Endothelial cell of umbilical vein (primary cell): ENCODE measurements at regions not wholly inside any gene's neighbourhood (a gene's known extent, or its start where the extent isn't known, plus 50 kb on each side); places are given as distances from the start of the nearest gene placed in this dataset.

ENCODE experiments used
- BruUV-seq: library from RNA; stranded (reverse); fragments of 400-500 nt; replicated peaks from 2 replicates; lab custom pipeline; 2021; lab: Mats Ljungman, UMichigan
- CTCF ChIA-PET: fragments of 300-600, 350-600 bp; sonication (Branson Sonifier 250); formaldehyde crosslinking; loops from one replicate; lab custom pipeline; 2021; ENCODE audit warnings: antibody characterized with exemption, inconsistent platforms; lab: Charles Lee
- POLR2A ChIA-PET: fragments of 300-600, 350-600 bp; sonication (Branson Sonifier 250); formaldehyde crosslinking; loops from one replicate; lab custom pipeline; 2021; ENCODE audit warnings: antibody characterized with exemption, inconsistent platforms; lab: Charles Lee
- DNase-seq: peaks from one replicate; pipeline ENCODE4 v3.0.0-alpha.2; 2011; ENCODE audit warnings: low read depth, low spot score
- FAIRE-seq: peaks from 2 replicates; lab custom pipeline; 2011; peaks lifted over from hg19 to GRCh38; lab: Jason Lieb, UNC
- H2AFZ ChIP-seq: 2 replicates; pipeline ENCODE4 v1.6.0; 2012; ENCODE audit warnings: low read depth, low read length, control low read depth, inconsistent platforms
- H3K27ac ChIP-seq: 2 replicates; pipeline ENCODE4 v1.5.1; 2011; ENCODE audit warnings: low read depth, mild to moderate bottlenecking, control low read depth, low read length, moderate library complexity; ENCODE audit not compliant: insufficient read depth
- H3K27me3 ChIP-seq, 2 experiments: 2 replicates each; pipeline versions ENCODE4 v1.6.0 to v1.6.1; 2011; ENCODE audit warnings: low read length in 2 of 2, mixed read lengths in 1 of 2; ENCODE audit not compliant: control insufficient read depth in 2 of 2, insufficient read depth in 2 of 2
- H3K36me3 ChIP-seq, 2 experiments: 2 replicates in 1 of 2; 3 replicates in 1 of 2; pipeline ENCODE4 v1.5.1; 2011; ENCODE audit warnings: low read length in 2 of 2, mild to moderate bottlenecking in 1 of 2, moderate library complexity in 1 of 2; ENCODE audit not compliant: control insufficient read depth in 2 of 2, insufficient read depth in 2 of 2; ENCODE audit errors: extremely low read depth in 1 of 2
- H3K4me1 ChIP-seq: 3 replicates; pipeline ENCODE4 v1.5.1; 2011; ENCODE audit warnings: mild to moderate bottlenecking, low read length; ENCODE audit not compliant: control insufficient read depth, insufficient read depth; ENCODE audit errors: extremely low read depth
- H3K4me2 ChIP-seq: 2 replicates; pipeline ENCODE4 v1.6.1; 2011; ENCODE audit warnings: low read length, control low read depth, mixed read lengths; ENCODE audit not compliant: insufficient read depth
- H3K4me3 ChIP-seq, 3 experiments: fragments of 200-600 bp in 1 of 3; sonication (generic), shearing (Covaris generic) in 1 of 3; replicated peaks in 1 of 3; 2 replicates each; pipeline ENCODE4 v1.5.1; 2011 to 2016; ENCODE audit warnings: control low read depth in 3 of 3, low read length in 3 of 3, mild to moderate bottlenecking in 2 of 3, inconsistent platforms in 1 of 3, low read depth in 1 of 3, moderate library complexity in 1 of 3; ENCODE audit not compliant: insufficient read depth in 1 of 3
- H3K79me2 ChIP-seq: 2 replicates; pipeline ENCODE4 v1.6.0; 2012; ENCODE audit warnings: low read length, inconsistent platforms; ENCODE audit not compliant: control insufficient read depth, insufficient read depth
- H3K9ac ChIP-seq: replicated peaks from 2 replicates; pipeline ENCODE3; 2011; ENCODE audit warnings: low read length, control low read depth; ENCODE audit not compliant: insufficient read depth; ENCODE audit errors: extremely low read depth
- H3K9me1 ChIP-seq: replicated peaks from 3 replicates; pipeline ENCODE4 v1.6.0; 2011; ENCODE audit warnings: mild to moderate bottlenecking, low read length; ENCODE audit not compliant: control insufficient read depth, insufficient read depth; ENCODE audit errors: extremely low read depth
- H3K9me3 ChIP-seq: replicated peaks from 2 replicates; pipeline ENCODE4 v1.5.1; 2012; ENCODE audit warnings: low read length, inconsistent platforms; ENCODE audit not compliant: control insufficient read depth, insufficient read depth
- H4K20me1 ChIP-seq: replicated peaks from 2 replicates; pipeline ENCODE3; 2011; ENCODE audit warnings: mild to moderate bottlenecking, low read length; ENCODE audit not compliant: control insufficient read depth, insufficient read depth; ENCODE audit errors: extremely low read depth
- MYC ChIP-seq: IDR thresholded peaks from one replicate; pipeline ENCODE4 v1.6.1; 2011; ENCODE audit warnings: mild to moderate bottlenecking, low read depth, low read length
- POLR2A ChIP-seq: IDR thresholded peaks from 2 replicates; pipeline ENCODE4 v1.6.1; 2012; ENCODE audit warnings: low read depth, mild to moderate bottlenecking, control low read depth, low read length
- POLR2AphosphoS5 ChIP-seq: IDR thresholded peaks from 2 replicates; pipeline ENCODE4 v1.6.1; 2012; ENCODE audit warnings: low read depth, mild to moderate bottlenecking, control low read depth, low read length, moderate library complexity; ENCODE audit not compliant: insufficient read depth
- dilution Hi-C: fragments of 300-500 bp; cut with MboI; formaldehyde crosslinking; loops from one replicate; pipeline ENCODE4 v1.15.0; 2019; ENCODE audit warnings: low sequenced_read_pairs; ENCODE audit not compliant: extremely low pct_ligation_motif_present
- intact Hi-C: fragments of 100-400 bp; cut with micrococcal nuclease; formaldehyde crosslinking; loops from one replicate; pipeline ENCODE4 v1.10.0; 2022

GRCh38 chr6:155970472-155970871 is 514.8 kb upstream of the NOX3 start:
- H3K9ac ChIP-seq = no peak overlapping the region
- H3K27ac ChIP-seq = no peak overlapping the region
- dilution Hi-C loops = no loop called here
- no peaks in the 10 kb centered on the region for H3K4me1 ChIP-seq
- DNase-seq (no peak), FAIRE-seq (no peak)
- H3K36me3 ChIP-seq = no peaks in the 10 kb centered on the region
- no TSS peak for BruUV-seq
- ChIA-PET POLR2A (no interaction called here), CTCF (no interaction called here)
- H3K27me3 ChIP-seq = no peaks in the 10 kb centered on the region
- H3K4me2 ChIP-seq = no peak overlapping the region
- H3K79me2 ChIP-seq = no peaks in the 10 kb centered on the region
- no peak overlapping the region for H3K4me3 ChIP-seq
- no peak overlapping the region for H2AFZ ChIP-seq
- no peaks in the 10 kb centered on the region for H4K20me1 ChIP-seq
- intact Hi-C loops = no loop called here
- TF ChIP-seq MYC = no peak
- no peaks in the 10 kb centered on the region for H3K9me3 ChIP-seq
- no peaks in the 10 kb centered on the region for H3K9me1 ChIP-seq

DNA sequence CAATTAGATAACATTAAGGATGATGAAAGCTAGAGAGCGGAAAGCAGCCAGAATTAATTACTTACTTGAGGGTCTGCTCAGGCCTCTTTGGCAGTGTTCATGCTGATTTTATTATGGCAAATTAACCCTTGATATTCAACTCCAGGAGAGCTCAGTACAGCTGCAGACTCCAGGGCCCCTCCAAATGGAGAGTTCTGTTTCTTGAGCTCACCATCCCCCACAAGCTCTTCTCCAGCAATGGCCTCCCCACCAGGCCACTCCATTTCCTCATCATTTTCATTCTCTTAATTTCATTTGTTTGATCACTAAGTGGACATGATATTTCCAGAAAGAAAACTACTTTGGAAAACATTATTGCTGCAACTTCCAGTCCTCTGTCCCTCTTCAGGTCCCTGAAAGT is 513.3 kb upstream of the NOX3 start:
- no peaks in the 10 kb centered on the region for H3K9me1 ChIP-seq
- H3K27me3 ChIP-seq = no peaks in the 10 kb centered on the region
- no peaks in the 10 kb centered on the region for H3K79me2 ChIP-seq
- no peaks in the 10 kb centered on the region for H3K36me3 ChIP-seq
- CTCF ChIA-PET = no interaction called here
- intact Hi-C loops = no loop called here
- POLR2A ChIA-PET = no interaction called here
- no TSS peak for BruUV-seq
- dilution Hi-C loops = no loop called here
- no peak overlapping the region for H3K4me2 ChIP-seq
- H2AFZ ChIP-seq = no peak overlapping the region
- H3K27ac ChIP-seq = no peak overlapping the region
- no peaks in the 10 kb centered on the region for H3K9me3 ChIP-seq
- TF ChIP-seq POLR2A (no peak), POLR2AphosphoS5 (no peak)
- H3K4me1 ChIP-seq = no peaks in the 10 kb centered on the region
- no peaks in the 10 kb centered on the region for H4K20me1 ChIP-seq
- DNase-seq = no peak
- FAIRE-seq = no peak
- H3K4me3 ChIP-seq = no peak overlapping the region
- H3K9ac ChIP-seq = no peak overlapping the region
